SK-N-MC (cell line): ENCODE measurements at regions not wholly inside any gene's neighbourhood (a gene's known extent, or its start where the extent isn't known, plus 50 kb on each side); places are given as distances from the start of the nearest gene placed in this dataset.

Experiments
- EZH2 ChIP-seq: fragments of 200-600 bp; sonication (generic); IDR thresholded peaks from one replicate; pipeline ENCODE4 v1.6.1; 2017; ENCODE audit warnings: antibody characterized with exemption
- POLR2AphosphoS5 ChIP-seq: IDR thresholded peaks from 2 replicates; pipeline ENCODE4 v1.6.1; 2012; ENCODE audit warnings: mild to moderate bottlenecking, low read depth, low read length, borderline replicate concordance

DNA sequence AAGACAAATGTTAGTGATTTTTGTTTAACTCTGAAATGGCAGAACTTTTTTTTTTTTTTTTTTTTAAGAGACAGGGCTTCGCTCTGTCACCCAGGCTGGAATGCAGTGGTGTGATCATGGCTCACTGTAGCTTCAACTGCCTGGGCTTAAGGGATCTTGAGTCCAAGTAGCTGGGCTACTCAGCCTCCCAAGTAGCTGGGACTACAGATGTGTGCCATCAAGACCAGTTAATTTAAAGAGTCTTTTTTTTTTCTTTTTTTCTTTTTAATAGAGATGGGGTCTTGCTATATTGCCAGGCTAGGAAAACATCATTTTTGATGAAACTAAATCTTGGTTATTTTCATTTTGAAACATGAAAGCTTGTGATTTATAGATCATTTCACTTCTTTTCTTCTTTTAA, 91.6 kb upstream of the PTCH1 start:
- no peak for TF ChIP-seq EZH2
- TF ChIP-seq POLR2AphosphoS5: no peak
